ENCODE measurements at regions not wholly inside any gene's neighbourhood (a gene's known extent, or its start where the extent isn't known, plus 50 kb on each side); places are given as distances from the start of the nearest gene placed in this dataset.

DNA sequence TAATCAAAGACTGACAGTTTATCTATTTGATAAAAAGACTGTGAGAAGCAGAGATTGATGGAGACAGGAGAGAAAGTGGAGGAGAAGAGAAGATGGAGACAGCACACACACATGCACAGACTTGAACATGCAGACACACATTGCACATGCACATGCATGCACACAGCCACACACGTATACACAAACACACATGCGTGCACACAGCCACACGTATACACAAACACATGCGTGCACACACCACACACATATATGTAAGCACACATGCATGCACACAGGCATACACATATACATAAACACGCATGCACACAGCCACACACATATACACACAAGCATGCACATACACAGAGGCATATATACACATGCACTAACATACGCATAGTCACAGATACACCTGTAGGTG lies 313.4 kb downstream of the HAPSTR1 start:
- Histone ChIP-seq H3K27me3 (replicated peaks; ENCODE audit: control insufficient read depth, insufficient read depth, low read length) (peaks cover 7% of the 10 kb centered on the region), H3K36me3 (ENCODE audit: control insufficient read depth, insufficient read depth, low read length, severe bottlenecking) (no peaks in the 10 kb centered on the region), H3K4me3 (ENCODE audit: low read length) (no peak overlapping the region), H3K4me1 (ENCODE audit: control insufficient read depth, insufficient read depth, low read length) (no peaks in the 10 kb centered on the region), H3K9me3 (ENCODE audit: control insufficient read depth, low read length) (peaks cover 6% of the 10 kb centered on the region), H3K9ac (ENCODE audit: low read length) (no peak overlapping the region)
- no peak for DNase-seq (ENCODE audit: low read depth)

DNA sequence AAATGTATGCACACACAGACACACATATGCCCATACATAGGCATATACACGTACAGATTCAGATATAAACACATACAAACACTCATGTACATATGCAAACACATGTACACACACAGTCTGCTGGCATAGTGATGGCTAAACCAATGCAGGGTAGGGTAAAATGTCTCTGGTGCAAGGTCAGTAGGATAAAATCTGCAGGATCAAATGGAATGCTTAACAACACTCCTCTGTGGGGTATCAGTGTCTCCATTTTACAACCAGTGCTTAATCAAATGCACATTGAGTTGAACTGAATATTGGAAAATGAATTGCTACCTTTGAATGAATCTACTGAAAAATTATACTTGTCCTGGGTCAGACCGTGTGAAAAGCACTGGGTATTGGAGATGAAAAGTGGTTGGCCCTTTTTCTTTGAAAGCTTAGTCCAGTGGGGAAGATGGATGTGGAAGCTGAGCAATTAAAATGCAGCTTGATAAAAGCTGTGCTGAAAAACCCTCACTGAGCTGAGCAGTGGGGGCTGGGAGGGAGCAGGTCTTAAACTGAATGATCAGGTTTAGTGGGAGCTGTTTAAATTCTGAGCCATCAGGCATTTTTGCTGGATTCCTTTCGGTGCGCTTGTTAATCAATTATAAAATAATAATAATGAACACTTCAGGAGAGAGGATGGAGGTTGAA lies 314.7 kb downstream of the HAPSTR1 start:
- Histone ChIP-seq H3K36me3 (ENCODE audit: control insufficient read depth, insufficient read depth, low read length, severe bottlenecking) (no peaks in the 10 kb centered on the region), H3K27me3 (replicated peaks; ENCODE audit: control insufficient read depth, insufficient read depth, low read length) (peaks cover 7% of the 10 kb centered on the region), H3K9me3 (ENCODE audit: control insufficient read depth, low read length) (peaks cover 6% of the 10 kb centered on the region), H3K4me3 (ENCODE audit: low read length) (no peak overlapping the region), H3K4me1 (ENCODE audit: control insufficient read depth, insufficient read depth, low read length) (no peaks in the 10 kb centered on the region), H3K9ac (ENCODE audit: low read length) (no peak overlapping the region)
- no peak for DNase-seq (ENCODE audit: low read depth)

DNA sequence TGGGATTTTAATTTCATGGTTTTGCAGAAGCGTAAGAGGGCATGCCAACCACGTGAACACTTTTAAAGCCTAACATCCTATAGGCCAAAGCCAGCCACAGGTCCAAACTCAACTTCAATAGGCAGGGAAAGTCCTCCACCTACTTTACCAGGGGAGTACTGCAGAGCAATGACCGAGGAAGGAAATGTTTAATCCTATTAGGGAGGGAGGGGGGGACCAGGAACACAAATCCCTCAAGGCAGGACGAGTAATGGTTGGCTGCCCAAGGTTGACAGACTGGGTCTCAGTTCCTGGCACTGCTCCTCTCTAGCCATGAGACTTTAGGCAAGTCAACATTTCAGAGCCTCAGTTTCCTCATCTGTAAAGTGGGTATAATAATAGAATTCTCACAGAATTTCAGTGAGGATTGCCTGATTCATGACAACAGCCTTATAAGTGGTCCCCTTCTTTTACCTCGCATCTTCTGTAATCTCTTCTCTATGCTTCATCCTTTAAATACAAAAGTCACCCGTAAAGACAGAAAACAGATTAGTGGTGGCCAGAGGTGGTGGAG lies 315.8 kb downstream of the HAPSTR1 start:
- H3K4me3 ChIP-seq (ENCODE audit: low read length) = no peak overlapping the region
- no peaks in the 10 kb centered on the region for H3K36me3 ChIP-seq (ENCODE audit: control insufficient read depth, insufficient read depth, low read length, severe bottlenecking)
- H3K9me3 ChIP-seq (ENCODE audit: control insufficient read depth, low read length) = peaks cover 6% of the 10 kb centered on the region
- no peaks in the 10 kb centered on the region for H3K4me1 ChIP-seq (ENCODE audit: control insufficient read depth, insufficient read depth, low read length)
- H3K27me3 ChIP-seq (replicated peaks; ENCODE audit: control insufficient read depth, insufficient read depth, low read length) = peaks cover 7% of the 10 kb centered on the region
- no peak overlapping the region for H3K9ac ChIP-seq (ENCODE audit: low read length)
- DNase-seq (ENCODE audit: low read depth) = no peak

DNA sequence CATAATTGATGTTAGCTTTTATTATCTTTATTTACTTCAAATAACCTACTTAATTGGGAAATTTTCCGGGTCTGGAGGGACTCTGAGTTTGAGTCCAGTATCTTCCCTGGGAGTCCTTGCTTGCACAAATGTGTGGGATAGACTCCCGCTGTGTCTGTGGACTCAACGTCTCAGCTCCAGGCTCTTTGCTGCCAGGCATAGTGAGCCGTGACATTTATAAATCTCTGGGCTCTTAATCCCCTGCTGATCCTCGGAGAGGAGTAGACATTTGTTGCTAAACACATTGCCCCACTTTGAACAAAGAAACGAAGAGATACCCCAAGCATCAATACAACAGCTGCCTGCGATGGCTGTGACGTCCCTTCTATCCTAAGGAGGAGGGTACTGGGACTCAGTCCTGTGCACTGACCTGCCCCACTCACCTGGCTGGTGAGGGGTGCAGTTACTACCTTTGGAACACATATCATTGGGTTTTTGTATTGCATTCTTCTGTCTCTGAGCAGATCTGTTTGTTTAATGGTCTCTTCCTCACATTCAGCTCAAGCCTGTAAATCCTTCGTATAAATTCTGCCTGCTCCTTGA lies 316.9 kb downstream of the HAPSTR1 start:
- Histone ChIP-seq H3K4me3 (ENCODE audit: low read length) (no peak overlapping the region), H3K9me3 (ENCODE audit: control insufficient read depth, low read length) (peaks cover 6% of the 10 kb centered on the region)

DNA sequence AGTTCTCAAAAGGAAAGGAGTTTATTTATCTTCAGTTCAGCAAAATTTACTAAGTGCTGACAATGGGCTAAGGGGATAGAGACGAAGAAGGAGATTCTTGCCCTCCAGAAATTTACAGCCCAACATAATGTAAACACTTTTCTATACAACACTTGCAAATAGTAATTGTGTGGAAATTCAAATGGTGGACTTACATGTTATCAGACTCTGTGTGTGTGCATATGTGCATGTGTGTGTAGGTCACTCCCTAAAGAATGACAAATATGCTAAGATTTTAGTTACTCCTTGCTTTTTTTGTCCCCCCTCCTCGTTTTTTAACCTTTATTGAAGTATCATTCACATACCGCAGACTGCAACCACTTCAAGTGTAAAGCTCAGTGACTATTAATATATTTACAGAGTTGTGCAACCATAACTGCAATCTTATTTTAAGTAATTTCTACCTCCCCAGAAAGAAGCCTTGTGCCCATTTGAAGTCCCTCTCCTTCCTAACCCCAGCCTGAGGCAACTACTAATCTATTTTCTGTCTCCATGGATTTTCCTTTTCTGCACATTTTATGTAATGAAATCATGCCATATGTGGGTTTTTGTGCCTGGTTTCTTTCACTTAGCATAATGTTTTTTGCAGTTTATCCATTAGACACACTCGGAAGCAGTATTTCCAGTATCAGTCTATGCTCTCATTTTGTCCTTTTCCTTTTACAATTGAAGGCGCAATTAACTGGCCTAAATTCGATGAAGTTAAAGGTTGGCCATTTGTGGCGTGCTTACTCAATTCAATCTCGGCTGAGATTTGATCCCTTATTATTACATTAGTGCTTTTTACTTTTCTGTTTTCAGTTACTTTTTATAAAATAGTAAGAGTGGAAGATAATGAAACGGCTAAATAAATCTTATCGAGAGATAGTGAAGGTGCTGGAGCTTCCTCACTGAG lies 318.4 kb downstream of the HAPSTR1 start:
- no peaks in the 10 kb centered on the region for H3K4me1 ChIP-seq (ENCODE audit: control insufficient read depth, insufficient read depth, low read length)
- H3K4me3 ChIP-seq (ENCODE audit: low read length) = no peak overlapping the region
- peaks cover 7% of the 10 kb centered on the region for H3K27me3 ChIP-seq (replicated peaks; ENCODE audit: control insufficient read depth, insufficient read depth, low read length)
- no peaks in the 10 kb centered on the region for H3K36me3 ChIP-seq (ENCODE audit: control insufficient read depth, insufficient read depth, low read length, severe bottlenecking)
- no peak for DNase-seq (ENCODE audit: low read depth)
- no peak overlapping the region for H3K9ac ChIP-seq (ENCODE audit: low read length)
- peaks cover 6% of the 10 kb centered on the region for H3K9me3 ChIP-seq (ENCODE audit: control insufficient read depth, low read length)

More for the DNA sequence above, 316.9 kb downstream of the HAPSTR1 start:
- Histone ChIP-seq H3K27me3 (replicated peaks; ENCODE audit: control insufficient read depth, insufficient read depth, low read length) (peaks cover 7% of the 10 kb centered on the region), H3K9ac (ENCODE audit: low read length) (no peak overlapping the region), H3K4me1 (ENCODE audit: control insufficient read depth, insufficient read depth, low read length) (no peaks in the 10 kb centered on the region), H3K36me3 (ENCODE audit: control insufficient read depth, insufficient read depth, low read length, severe bottlenecking) (no peaks in the 10 kb centered on the region)
- DNase-seq (ENCODE audit: low read depth) = no peak

DNA sequence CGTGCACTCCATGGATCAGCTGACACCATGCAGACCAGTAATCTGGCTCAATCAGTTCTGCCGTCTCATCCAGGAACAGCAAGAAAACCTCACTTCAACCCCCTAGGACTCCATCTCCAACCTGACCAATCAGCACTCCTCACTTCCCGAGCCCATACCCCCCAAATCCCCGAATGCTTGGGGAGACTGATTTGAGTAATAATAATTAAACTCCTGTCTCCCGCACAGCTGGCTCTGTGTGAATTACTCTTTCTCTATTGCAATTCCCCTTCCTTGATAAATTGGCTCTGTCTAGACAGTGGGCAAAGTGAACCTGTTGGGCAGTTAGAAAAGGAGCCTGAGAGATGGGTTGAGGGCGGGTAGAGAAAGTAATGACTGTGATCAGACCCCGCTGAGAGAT lies 320.0 kb downstream of the HAPSTR1 start:
- Histone ChIP-seq H3K36me3 (ENCODE audit: control insufficient read depth, insufficient read depth, low read length, severe bottlenecking) (no peaks in the 10 kb centered on the region), H3K4me1 (ENCODE audit: control insufficient read depth, insufficient read depth, low read length) (no peaks in the 10 kb centered on the region), H3K4me3 (ENCODE audit: low read length) (no peak overlapping the region), H3K9ac (ENCODE audit: low read length) (no peak overlapping the region), H3K27me3 (replicated peaks; ENCODE audit: control insufficient read depth, insufficient read depth, low read length) (peaks cover 7% of the 10 kb centered on the region), H3K9me3 (ENCODE audit: control insufficient read depth, low read length) (peaks cover 8% of the 10 kb centered on the region)
- DNase-seq (ENCODE audit: low read depth) = no peak

DNA sequence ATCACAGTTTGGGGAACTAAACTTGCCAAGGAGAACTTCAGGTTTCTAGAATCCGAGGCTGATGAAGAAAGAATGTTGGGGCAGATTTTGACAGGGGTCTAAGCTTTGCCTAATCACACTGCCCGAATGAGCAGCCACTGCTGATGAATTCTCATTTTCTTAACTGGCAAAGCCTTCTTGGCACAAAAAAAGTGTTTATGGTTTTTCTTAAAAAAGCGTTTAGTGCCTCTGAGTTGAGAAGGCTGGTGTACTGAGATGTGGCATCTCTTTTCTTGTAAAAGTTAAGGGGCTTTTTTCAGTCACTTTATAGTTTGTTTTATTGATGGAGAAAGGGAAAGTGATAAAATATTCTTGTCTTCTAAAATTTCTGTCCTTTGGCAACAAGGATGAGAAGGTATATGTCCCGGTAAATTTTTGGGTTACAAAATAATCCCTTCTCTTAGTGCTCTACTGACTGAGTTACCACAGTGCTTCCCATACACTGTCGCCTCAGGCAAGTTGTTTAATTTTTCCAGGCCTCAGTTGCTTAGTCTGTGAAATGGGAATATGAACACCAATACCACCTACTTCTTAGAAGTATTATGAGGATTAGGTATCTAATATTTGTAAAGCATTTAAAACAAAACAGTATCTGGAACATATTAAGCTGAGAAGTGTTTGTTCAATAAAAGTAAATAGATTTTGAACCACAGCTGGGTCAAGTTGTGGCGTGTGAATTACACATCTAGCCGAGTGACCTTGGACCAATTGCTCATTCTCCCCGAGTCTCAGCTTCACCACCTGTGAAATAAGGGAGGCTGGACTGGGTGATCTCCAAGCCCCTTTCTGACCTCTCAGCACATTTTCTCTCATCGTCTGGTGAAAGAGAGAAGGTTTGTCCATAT lies 320.8 kb downstream of the HAPSTR1 start:
- Histone ChIP-seq H3K4me3 (ENCODE audit: low read length) (no peak overlapping the region), H3K9ac (ENCODE audit: low read length) (no peak overlapping the region), H3K36me3 (ENCODE audit: control insufficient read depth, insufficient read depth, low read length, severe bottlenecking) (no peaks in the 10 kb centered on the region), H3K4me1 (ENCODE audit: control insufficient read depth, insufficient read depth, low read length) (no peaks in the 10 kb centered on the region), H3K27me3 (replicated peaks; ENCODE audit: control insufficient read depth, insufficient read depth, low read length) (peaks cover 7% of the 10 kb centered on the region), H3K9me3 (ENCODE audit: control insufficient read depth, low read length) (peaks cover 10% of the 10 kb centered on the region)
- DNase-seq (ENCODE audit: low read depth) = no peak

DNA sequence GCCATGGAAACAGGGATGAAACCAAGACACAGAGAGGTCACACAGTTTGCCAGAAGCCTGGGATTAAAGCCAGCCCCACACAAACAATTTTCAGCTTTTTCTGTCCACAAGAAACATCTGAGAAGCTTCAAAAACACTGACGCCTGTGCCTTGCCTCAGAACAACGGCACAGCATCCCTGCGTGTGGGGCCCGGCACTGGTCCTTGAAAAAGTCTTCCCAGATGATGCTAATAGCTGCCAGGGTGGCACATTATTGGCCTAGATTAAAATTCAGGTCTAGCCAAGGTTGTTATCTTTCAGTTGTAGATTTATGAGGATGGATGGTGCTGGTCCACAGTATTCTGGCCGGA lies 321.4 kb downstream of the HAPSTR1 start:
- Histone ChIP-seq H3K4me1 (ENCODE audit: control insufficient read depth, insufficient read depth, low read length) (no peaks in the 10 kb centered on the region), H3K9ac (ENCODE audit: low read length) (no peak overlapping the region), H3K9me3 (ENCODE audit: control insufficient read depth, low read length) (peaks cover 13% of the 10 kb centered on the region), H3K36me3 (ENCODE audit: control insufficient read depth, insufficient read depth, low read length, severe bottlenecking) (no peaks in the 10 kb centered on the region), H3K4me3 (ENCODE audit: low read length) (no peak overlapping the region), H3K27me3 (replicated peaks; ENCODE audit: control insufficient read depth, insufficient read depth, low read length) (peaks cover 7% of the 10 kb centered on the region)
- no peak for DNase-seq (ENCODE audit: low read depth)

DNA sequence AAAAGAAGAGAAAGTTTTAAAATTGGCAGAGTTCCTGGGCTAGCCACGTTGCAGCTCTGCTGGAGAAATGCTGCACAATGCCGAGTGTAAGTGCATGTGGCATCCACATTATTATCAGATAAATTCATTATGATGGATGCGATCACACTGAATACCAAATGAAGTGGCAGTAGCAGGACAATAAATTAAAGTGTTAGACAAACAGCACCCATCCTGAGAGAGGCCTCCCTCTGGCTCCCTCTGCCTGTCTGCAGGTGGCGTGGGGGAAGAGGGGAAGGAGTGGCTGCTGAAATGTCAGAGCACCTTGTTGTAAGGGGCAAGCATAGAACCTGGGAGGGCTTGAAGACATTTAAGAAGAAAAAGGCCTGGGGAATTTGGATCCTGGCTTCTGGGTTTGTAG lies 324.1 kb downstream of the HAPSTR1 start:
- DNase-seq (ENCODE audit: low read depth) = no peak
- Histone ChIP-seq H3K4me1 (ENCODE audit: control insufficient read depth, insufficient read depth, low read length) (no peaks in the 10 kb centered on the region), H3K4me3 (ENCODE audit: low read length) (no peak overlapping the region), H3K9me3 (ENCODE audit: control insufficient read depth, low read length) (peaks cover 16% of the 10 kb centered on the region), H3K9ac (ENCODE audit: low read length) (no peak overlapping the region), H3K36me3 (ENCODE audit: control insufficient read depth, insufficient read depth, low read length, severe bottlenecking) (no peaks in the 10 kb centered on the region), H3K27me3 (replicated peaks; ENCODE audit: control insufficient read depth, insufficient read depth, low read length) (no peaks in the 10 kb centered on the region)

DNA sequence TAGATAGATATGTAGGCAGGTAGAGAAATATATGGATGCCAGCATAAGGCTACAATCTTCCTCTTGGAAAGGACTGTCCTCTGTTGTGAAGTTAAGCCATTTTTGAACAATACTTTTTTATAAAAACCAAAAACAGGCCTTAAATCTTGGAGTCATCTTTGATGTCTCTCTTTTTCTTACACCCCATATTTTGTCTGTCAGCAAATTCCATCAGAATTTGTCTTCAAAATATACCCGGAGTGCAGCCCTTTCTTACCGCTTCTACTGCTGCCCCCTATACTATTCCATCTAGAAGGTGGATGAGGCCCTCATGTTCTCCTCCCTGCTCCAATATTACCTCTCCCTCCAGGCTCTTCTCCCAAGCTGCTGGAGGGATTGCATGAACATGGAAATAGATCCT lies 326.5 kb downstream of the HAPSTR1 start:
- H3K36me3 ChIP-seq (ENCODE audit: control insufficient read depth, insufficient read depth, low read length, severe bottlenecking) = no peaks in the 10 kb centered on the region
- H3K9ac ChIP-seq (ENCODE audit: low read length) = no peak overlapping the region
- peaks cover 16% of the 10 kb centered on the region for H3K9me3 ChIP-seq (ENCODE audit: control insufficient read depth, low read length)
- DNase-seq (ENCODE audit: low read depth) = no peak
- H3K27me3 ChIP-seq (replicated peaks; ENCODE audit: control insufficient read depth, insufficient read depth, low read length) = no peaks in the 10 kb centered on the region
- no peak overlapping the region for H3K4me3 ChIP-seq (ENCODE audit: low read length)
- H3K4me1 ChIP-seq (ENCODE audit: control insufficient read depth, insufficient read depth, low read length) = no peaks in the 10 kb centered on the region

Measured in adipocyte (in vitro differentiated cells).